Body of pancreas (tissue), 4 donors: ENCODE measurements at regions not wholly inside any gene's neighbourhood (a gene's known extent, or its start where the extent isn't known, plus 50 kb on each side); places are given as distances from the start of the nearest gene placed in this dataset.

Experiments
- CTCF ChIP-seq, 7 experiments: fragments of 450-650 bp in 4 of 7; fragments of 200-600 bp in 3 of 7; sonication (generic) in 3 of 7; IDR thresholded peaks; one replicate each; pipeline ENCODE4 v1.5.1; 2016 to 2019; ENCODE audit warnings: antibody characterized with exemption in 7 of 7
- POLR2A ChIP-seq, 3 donors: fragments of 450-650 bp; IDR thresholded peaks; one replicate each; pipeline ENCODE4 v1.6.1; 2016; ENCODE audit warnings: antibody characterized with exemption in 3 of 3, mild to moderate bottlenecking in 2 of 3

- no peak for TF ChIP-seq POLR2A (IDR thresholded peaks at IDR 0.05)
- no peak for TF ChIP-seq CTCF (IDR thresholded peaks at IDR 0.05)
Measured at GRCh38 chr13:89738072-89738471, 1609.4 kb upstream of the MIR17HG start.
